ENCODE measurements at regions not wholly inside any gene's neighbourhood (a gene's known extent, or its start where the extent isn't known, plus 50 kb on each side); places are given as distances from the start of the nearest gene placed in this dataset.

DNA sequence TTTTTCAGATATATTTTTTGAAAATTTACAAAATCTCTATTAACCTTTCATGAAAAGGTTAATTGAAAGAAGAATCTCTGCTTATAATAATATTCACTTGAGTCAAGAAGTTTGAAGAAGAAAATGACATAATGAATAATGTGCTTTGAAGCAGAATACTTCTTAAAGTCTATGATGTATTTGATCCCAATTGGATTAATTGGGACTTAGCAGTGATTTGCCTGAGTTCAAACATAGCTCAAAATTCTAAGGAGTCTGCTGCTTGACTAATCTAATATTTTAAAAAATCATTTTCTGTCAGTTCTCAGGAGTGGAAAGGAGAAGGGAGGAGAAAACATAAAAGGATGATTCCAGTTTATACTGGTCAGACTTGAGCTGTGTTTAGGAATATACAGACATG, 1150.4 kb upstream of the INTU start:
- Histone ChIP-seq H3K36me3 (no peaks in the 10 kb centered on the region), H3K27me3 (no peaks in the 10 kb centered on the region), H3K27ac (no peak overlapping the region), H3K9me3 (no peaks in the 10 kb centered on the region), H3K4me1 (no peaks in the 10 kb centered on the region), H3K4me3 (no peak overlapping the region)
- TF ChIP-seq, protein P1, sequence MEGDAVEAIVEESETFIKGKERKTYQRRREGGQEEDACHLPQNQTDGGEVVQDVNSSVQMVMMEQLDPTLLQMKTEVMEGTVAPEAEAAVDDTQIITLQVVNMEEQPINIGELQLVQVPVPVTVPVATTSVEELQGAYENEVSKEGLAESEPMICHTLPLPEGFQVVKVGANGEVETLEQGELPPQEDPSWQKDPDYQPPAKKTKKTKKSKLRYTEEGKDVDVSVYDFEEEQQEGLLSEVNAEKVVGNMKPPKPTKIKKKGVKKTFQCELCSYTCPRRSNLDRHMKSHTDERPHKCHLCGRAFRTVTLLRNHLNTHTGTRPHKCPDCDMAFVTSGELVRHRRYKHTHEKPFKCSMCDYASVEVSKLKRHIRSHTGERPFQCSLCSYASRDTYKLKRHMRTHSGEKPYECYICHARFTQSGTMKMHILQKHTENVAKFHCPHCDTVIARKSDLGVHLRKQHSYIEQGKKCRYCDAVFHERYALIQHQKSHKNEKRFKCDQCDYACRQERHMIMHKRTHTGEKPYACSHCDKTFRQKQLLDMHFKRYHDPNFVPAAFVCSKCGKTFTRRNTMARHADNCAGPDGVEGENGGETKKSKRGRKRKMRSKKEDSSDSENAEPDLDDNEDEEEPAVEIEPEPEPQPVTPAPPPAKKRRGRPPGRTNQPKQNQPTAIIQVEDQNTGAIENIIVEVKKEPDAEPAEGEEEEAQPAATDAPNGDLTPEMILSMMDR (IDR thresholded peaks at IDR 0.05): no peak
- TF ChIP-seq POLR2A (IDR thresholded peaks at IDR 0.05): no peak
- TF ChIP-seq POLR2AphosphoS5 (IDR thresholded peaks at IDR 0.05; ENCODE audit: insufficient read depth in 1 of 2, low read depth in 1 of 2): no peak
- DNase-seq (ENCODE audit: extremely low spot score in 2 of 2): no peak
- intact Hi-C loops (cut with DNase I): no loop called here

DNA sequence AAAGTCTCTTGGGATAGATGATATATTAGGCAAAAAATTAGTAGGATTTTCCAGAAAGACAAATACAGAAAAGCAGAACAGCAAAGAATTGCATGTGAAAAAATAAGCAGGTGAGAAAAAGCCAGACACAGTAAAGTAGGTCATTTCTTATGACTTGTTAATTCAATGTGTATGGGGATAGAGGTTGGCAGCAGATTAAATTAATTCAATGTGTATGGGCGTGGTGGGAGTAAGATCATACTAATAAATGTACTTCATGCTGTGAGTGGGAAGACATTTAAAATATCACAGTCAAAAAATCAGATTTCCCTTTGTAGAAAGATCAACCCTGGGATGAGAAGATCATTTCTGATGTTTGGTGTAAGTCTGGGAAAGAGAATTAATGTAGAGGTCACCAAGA, 1146.4 kb upstream of the INTU start:
- TF ChIP-seq POLR2A (IDR thresholded peaks at IDR 0.05) (no peak), POLR2AphosphoS5 (IDR thresholded peaks at IDR 0.05; ENCODE audit: insufficient read depth in 1 of 2, low read depth in 1 of 2) (no peak)
- TF ChIP-seq, protein P1 (IDR thresholded peaks at IDR 0.05): no peak
- no peak for DNase-seq (ENCODE audit: extremely low spot score in 2 of 2)
- no peaks in the 10 kb centered on the region for H3K9me3 ChIP-seq
- no peaks in the 10 kb centered on the region for H3K27me3 ChIP-seq
- intact Hi-C loops (cut with DNase I): no loop called here
- H3K4me1 ChIP-seq: no peaks in the 10 kb centered on the region
- no peak overlapping the region for H3K27ac ChIP-seq
- no peak overlapping the region for H3K4me3 ChIP-seq
- H3K36me3 ChIP-seq: no peaks in the 10 kb centered on the region

- intact Hi-C loops (cut with DNase I): no loop called here
- no peak for DNase-seq (ENCODE audit: extremely low spot score in 2 of 2)
- Histone ChIP-seq H3K27me3 (no peaks in the 10 kb centered on the region), H3K36me3 (no peaks in the 10 kb centered on the region), H3K4me1 (no peaks in the 10 kb centered on the region), H3K27ac (no peak overlapping the region), H3K4me3 (no peak overlapping the region), H3K9me3 (no peaks in the 10 kb centered on the region)
- no peak for TF ChIP-seq POLR2A (IDR thresholded peaks at IDR 0.05)
- TF ChIP-seq POLR2AphosphoS5 (IDR thresholded peaks at IDR 0.05; ENCODE audit: insufficient read depth in 1 of 2, low read depth in 1 of 2): no peak
- TF ChIP-seq, protein P1 (IDR thresholded peaks at IDR 0.05): no peak
These were observed 1142.8 kb upstream of the INTU start for GRCh38 chr4:126489826-126490463.

DNA sequence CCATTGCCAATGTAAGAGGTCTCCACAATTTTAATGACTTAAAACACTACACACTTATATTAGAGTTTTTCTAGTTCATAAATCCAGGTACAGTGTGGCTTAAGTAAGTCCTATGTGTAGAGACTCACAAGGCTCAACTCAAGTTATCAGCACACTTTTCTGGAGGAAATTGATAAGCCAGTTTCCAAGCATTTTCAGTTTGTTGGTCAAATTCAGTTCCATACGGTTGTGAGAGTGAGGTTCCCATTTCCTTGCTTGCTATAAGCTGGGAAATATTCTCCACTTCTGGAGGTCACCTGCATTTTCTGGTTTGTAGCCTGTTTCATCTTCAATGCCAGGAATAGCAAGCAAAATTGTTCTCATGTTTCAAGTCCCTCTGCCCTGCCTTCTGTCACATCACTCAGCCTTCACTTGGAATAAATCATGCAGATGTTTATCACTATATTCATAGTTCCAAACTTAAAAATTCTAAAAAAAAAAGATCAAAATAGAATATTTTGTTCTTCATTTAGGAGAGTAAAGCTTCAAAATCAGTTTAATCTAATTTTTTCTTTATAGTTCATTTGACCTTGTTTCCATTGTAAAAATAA, 1137.5 kb upstream of the INTU start:
- Histone ChIP-seq H3K27ac (no peak overlapping the region), H3K36me3 (no peaks in the 10 kb centered on the region), H3K4me1 (no peaks in the 10 kb centered on the region), H3K27me3 (no peaks in the 10 kb centered on the region), H3K4me3 (no peak overlapping the region), H3K9me3 (no peaks in the 10 kb centered on the region)
- no peak for DNase-seq (ENCODE audit: extremely low spot score in 2 of 2)
- intact Hi-C loops (cut with DNase I): no loop called here
- no peak for TF ChIP-seq POLR2A (IDR thresholded peaks at IDR 0.05)
- TF ChIP-seq, protein P1 (IDR thresholded peaks at IDR 0.05): no peak

DNA sequence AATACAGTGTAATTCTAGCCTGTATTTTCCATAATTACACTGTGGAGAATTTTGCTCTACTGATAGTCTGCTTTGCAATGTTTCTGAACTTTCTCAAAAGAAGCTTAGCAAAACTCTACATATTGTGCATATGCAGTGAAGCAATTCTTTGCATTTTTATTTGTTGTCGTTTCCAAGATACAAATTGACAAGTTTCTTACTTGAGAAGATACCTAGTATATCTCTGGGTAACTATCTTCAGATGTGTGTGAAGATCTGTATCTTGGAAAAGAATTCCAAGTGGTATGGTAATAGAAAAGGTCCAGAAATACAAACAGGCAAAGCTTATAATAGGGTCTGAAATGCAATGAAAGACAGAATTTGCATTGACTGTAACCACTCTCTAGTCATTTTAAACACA, 1119.8 kb upstream of the INTU start:
- no peak for DNase-seq (ENCODE audit: extremely low spot score in 2 of 2)
- no peak overlapping the region for H3K27ac ChIP-seq
- TF ChIP-seq POLR2AphosphoS5 (IDR thresholded peaks at IDR 0.05; ENCODE audit: insufficient read depth in 1 of 2, low read depth in 1 of 2): no peak
- H3K4me3 ChIP-seq: no peak overlapping the region
- intact Hi-C loops (cut with DNase I): loop anchor here (5.0 kb wide), 1 partner anchor 594 kb away; no protein-coding TSS in a partner anchor
- H3K9me3 ChIP-seq: no peaks in the 10 kb centered on the region
- no peaks in the 10 kb centered on the region for H3K4me1 ChIP-seq
- no peaks in the 10 kb centered on the region for H3K27me3 ChIP-seq
- no peaks in the 10 kb centered on the region for H3K36me3 ChIP-seq
